ENCODE measurements at regions not wholly inside any gene's neighbourhood (a gene's known extent, or its start where the extent isn't known, plus 50 kb on each side); places are given as distances from the start of the nearest gene placed in this dataset.
A peak's percentile ranks its signal among the peaks of the same experiment; 100 is the strongest.

DNA sequence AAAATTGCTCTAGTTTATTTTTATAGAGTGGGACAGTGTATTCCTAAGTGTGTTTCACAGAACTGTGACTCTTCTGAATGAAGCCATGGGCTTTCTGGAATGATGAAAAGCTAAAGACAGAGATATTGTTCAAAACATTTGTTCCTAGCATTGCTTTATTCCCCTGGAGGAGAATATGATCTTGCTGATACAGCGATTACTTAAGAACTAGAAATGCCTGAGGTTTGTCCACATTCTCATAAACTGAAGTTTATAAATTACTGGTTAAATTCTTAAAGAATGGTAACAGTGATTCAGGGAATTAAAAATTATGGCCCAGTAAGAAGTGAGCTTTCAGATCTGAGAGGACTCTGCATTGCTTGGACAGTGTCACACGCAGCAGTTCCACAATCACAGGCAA is 690.3 kb downstream of the FAM181B start:
- intact Hi-C loops (cut with micrococcal nuclease; ENCODE audit: unreplicated experiment) = no loop called here
- TF ChIP-seq, protein P1, sequence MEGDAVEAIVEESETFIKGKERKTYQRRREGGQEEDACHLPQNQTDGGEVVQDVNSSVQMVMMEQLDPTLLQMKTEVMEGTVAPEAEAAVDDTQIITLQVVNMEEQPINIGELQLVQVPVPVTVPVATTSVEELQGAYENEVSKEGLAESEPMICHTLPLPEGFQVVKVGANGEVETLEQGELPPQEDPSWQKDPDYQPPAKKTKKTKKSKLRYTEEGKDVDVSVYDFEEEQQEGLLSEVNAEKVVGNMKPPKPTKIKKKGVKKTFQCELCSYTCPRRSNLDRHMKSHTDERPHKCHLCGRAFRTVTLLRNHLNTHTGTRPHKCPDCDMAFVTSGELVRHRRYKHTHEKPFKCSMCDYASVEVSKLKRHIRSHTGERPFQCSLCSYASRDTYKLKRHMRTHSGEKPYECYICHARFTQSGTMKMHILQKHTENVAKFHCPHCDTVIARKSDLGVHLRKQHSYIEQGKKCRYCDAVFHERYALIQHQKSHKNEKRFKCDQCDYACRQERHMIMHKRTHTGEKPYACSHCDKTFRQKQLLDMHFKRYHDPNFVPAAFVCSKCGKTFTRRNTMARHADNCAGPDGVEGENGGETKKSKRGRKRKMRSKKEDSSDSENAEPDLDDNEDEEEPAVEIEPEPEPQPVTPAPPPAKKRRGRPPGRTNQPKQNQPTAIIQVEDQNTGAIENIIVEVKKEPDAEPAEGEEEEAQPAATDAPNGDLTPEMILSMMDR (conservative IDR thresholded peaks at IDR 0.05; ENCODE audit: low read length) = no peak
- TF ChIP-seq EZH2phosphoT487 (IDR thresholded peaks at IDR 0.05; ENCODE audit: borderline replicate concordance, low read depth, low read length) = no peak
- Histone ChIP-seq H3K27ac (ENCODE audit: low read depth, low read length, poor library complexity, severe bottlenecking) (no peak overlapping the region), H4K20me1 (ENCODE audit: insufficient read depth, low read length) (no peaks in the 10 kb centered on the region), H2AFZ (ENCODE audit: low read length) (no peak overlapping the region), H3K36me3 (ENCODE audit: insufficient read depth, low read length) (no peaks in the 10 kb centered on the region), H3K4me2 (ENCODE audit: low read length) (no peak overlapping the region), H3K9me3 (ENCODE audit: low read length) (no peaks in the 10 kb centered on the region), H3K79me2 (ENCODE audit: insufficient read depth, low read depth, low read length) (no peaks in the 10 kb centered on the region), H3K4me1 (ENCODE audit: insufficient read depth, low read length, poor library complexity, severe bottlenecking) (no peaks in the 10 kb centered on the region), H3K4me3 (ENCODE audit: low read depth, low read length, poor library complexity, severe bottlenecking) (no peak overlapping the region), H3K9me2 (ENCODE audit: insufficient read depth, low read length) (no peaks in the 10 kb centered on the region)
- ChIA-PET POLR2A (interaction anchor here (0.6 kb wide), 2 partner anchors 35 to 40 kb away, joined by 3 to 4 read pairs; no protein-coding TSS in a partner anchor), CTCF (ENCODE audit: unreplicated experiment) (no interaction called here)
- no peak for DNase-seq (ENCODE audit: low spot score)
- BruUV-seq (replicated peaks) = no TSS peak

DNA sequence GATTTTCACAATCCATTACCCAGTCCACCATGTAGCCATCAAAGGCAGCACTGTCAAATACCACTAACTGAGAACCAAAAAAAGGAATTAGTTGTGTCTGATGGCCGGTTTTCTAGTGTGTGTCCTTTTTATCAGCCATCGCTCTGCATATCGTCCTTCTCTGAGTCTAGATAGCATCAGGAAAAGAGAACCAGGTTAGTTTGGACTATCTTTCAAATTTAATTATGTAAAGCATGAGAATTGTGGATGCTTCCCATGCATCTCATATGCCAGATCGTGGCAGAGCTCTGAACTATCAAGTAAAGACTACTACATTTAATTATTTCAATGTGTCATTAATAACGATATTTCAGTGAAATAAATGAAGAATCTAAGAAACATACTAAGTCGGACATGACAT is 691.9 kb downstream of the FAM181B start:
- POLR2A ChIA-PET = interaction anchor here (0.6 to 1.0 kb wide), 2 partner anchors 25 to 407 kb away, joined by 3 read pairs; no protein-coding TSS in a partner anchor
- H2AFZ ChIP-seq (ENCODE audit: low read length) = no peak overlapping the region
- no peak overlapping the region for H3K4me3 ChIP-seq (ENCODE audit: low read depth, low read length, poor library complexity, severe bottlenecking)
- no peaks in the 10 kb centered on the region for H3K36me3 ChIP-seq (ENCODE audit: insufficient read depth, low read length)
- intact Hi-C loops (cut with micrococcal nuclease; ENCODE audit: unreplicated experiment) = no loop called here
- BruUV-seq (replicated peaks) = no TSS peak
- H3K4me1 ChIP-seq (ENCODE audit: insufficient read depth, low read length, poor library complexity, severe bottlenecking) = no peaks in the 10 kb centered on the region
- H3K27ac ChIP-seq (ENCODE audit: low read depth, low read length, poor library complexity, severe bottlenecking) = no peak overlapping the region
- DNase-seq (ENCODE audit: low spot score) = no peak
- no peaks in the 10 kb centered on the region for H3K9me3 ChIP-seq (ENCODE audit: low read length)
- no peak overlapping the region for H3K4me2 ChIP-seq (ENCODE audit: low read length)
- H3K9me2 ChIP-seq (ENCODE audit: insufficient read depth, low read length) = no peaks in the 10 kb centered on the region
- H3K79me2 ChIP-seq (ENCODE audit: insufficient read depth, low read depth, low read length) = no peaks in the 10 kb centered on the region
- H4K20me1 ChIP-seq (ENCODE audit: insufficient read depth, low read length) = no peaks in the 10 kb centered on the region
- CTCF ChIA-PET (ENCODE audit: unreplicated experiment) = no interaction called here
- TF ChIP-seq, protein P1 (conservative IDR thresholded peaks at IDR 0.05; ENCODE audit: low read length) = no peak
- TF ChIP-seq EZH2phosphoT487 (IDR thresholded peaks at IDR 0.05; ENCODE audit: borderline replicate concordance, low read depth, low read length) = no peak

DNA sequence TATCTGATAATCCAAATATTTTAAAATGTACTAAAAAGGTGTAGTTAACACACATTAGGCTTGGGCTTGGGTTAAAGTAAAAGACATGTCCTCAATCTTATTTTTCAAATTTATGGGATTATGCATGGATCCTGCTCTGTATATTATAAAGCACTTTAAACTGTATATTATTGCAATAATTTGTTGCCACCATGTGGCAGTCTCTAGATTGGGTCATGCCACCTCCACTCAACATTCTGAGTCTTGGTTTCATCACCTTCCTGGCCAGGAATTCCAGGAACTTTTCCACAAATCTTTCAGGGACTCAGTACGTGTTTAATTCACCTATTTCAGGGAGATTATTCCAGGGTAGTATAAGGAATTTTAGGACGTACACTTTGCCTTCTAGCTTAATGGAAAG is 695.5 kb downstream of the FAM181B start:
- H3K9me3 ChIP-seq (ENCODE audit: low read length) = no peaks in the 10 kb centered on the region
- DNase-seq (ENCODE audit: low spot score) = peak; percentile 1
- no peaks in the 10 kb centered on the region for H4K20me1 ChIP-seq (ENCODE audit: insufficient read depth, low read length)
- POLR2A ChIA-PET = interaction anchor here (0.5 kb wide), 1 partner anchor 326 kb away, joined by 3 read pairs; no protein-coding TSS in a partner anchor
- no peak overlapping the region for H3K27ac ChIP-seq (ENCODE audit: low read depth, low read length, poor library complexity, severe bottlenecking)
- H2AFZ ChIP-seq (ENCODE audit: low read length) = no peak overlapping the region
- H3K4me1 ChIP-seq (ENCODE audit: insufficient read depth, low read length, poor library complexity, severe bottlenecking) = no peaks in the 10 kb centered on the region
- BruUV-seq (replicated peaks) = no TSS peak
- TF ChIP-seq EZH2phosphoT487 (IDR thresholded peaks at IDR 0.05; ENCODE audit: borderline replicate concordance, low read depth, low read length) = no peak
- TF ChIP-seq, protein P1 (conservative IDR thresholded peaks at IDR 0.05; ENCODE audit: low read length) = peak; percentile 56
- no peak overlapping the region for H3K4me3 ChIP-seq (ENCODE audit: low read depth, low read length, poor library complexity, severe bottlenecking)
- intact Hi-C loops (cut with micrococcal nuclease; ENCODE audit: unreplicated experiment) = loop anchor here (10.0 kb wide), 2 partner anchors 253 to 393 kb away; no protein-coding TSS in a partner anchor
- no peaks in the 10 kb centered on the region for H3K79me2 ChIP-seq (ENCODE audit: insufficient read depth, low read depth, low read length)
- no peaks in the 10 kb centered on the region for H3K36me3 ChIP-seq (ENCODE audit: insufficient read depth, low read length)
- CTCF ChIA-PET (ENCODE audit: unreplicated experiment) = no interaction called here
- H3K9me2 ChIP-seq (ENCODE audit: insufficient read depth, low read length) = no peaks in the 10 kb centered on the region
- H3K4me2 ChIP-seq (ENCODE audit: low read length) = no peak overlapping the region
